WERI-Rb-1 (cell line): ENCODE measurements at regions not wholly inside any gene's neighbourhood (a gene's known extent, or its start where the extent isn't known, plus 50 kb on each side); places are given as distances from the start of the nearest gene placed in this dataset.

ENCODE experiments used
- DNase-seq: peaks from one replicate; pipeline ENCODE4 v3.0.0-alpha.2; 2020
- H3K27ac ChIP-seq: fragments of 250-450 bp; sonication (Bioruptor Pico); 2 replicates; pipeline ENCODE4 v1.5.1; 2020; ENCODE audit warnings: mild to moderate bottlenecking, moderate library complexity
- H3K27me3 ChIP-seq: fragments of 250-450 bp; sonication (Bioruptor Pico); 2 replicates; pipeline ENCODE4 v1.5.1; 2021; ENCODE audit warnings: mild to moderate bottlenecking, low read depth, moderate library complexity; ENCODE audit not compliant: insufficient read depth, severe bottlenecking
- H3K36me3 ChIP-seq: fragments of 250-450 bp; sonication (Bioruptor Pico); 2 replicates; pipeline ENCODE4 v1.5.1; 2020; ENCODE audit warnings: mild to moderate bottlenecking, moderate library complexity
- H3K4me3 ChIP-seq: 2 replicates; pipeline ENCODE4 v1.5.1; 2011; ENCODE audit warnings: low read depth, mild to moderate bottlenecking, control low read depth, low read length
- H3K9me3 ChIP-seq: fragments of 250-450 bp; sonication (Bioruptor Pico); 2 replicates; pipeline ENCODE4 v1.5.1; 2021; ENCODE audit warnings: mild to moderate bottlenecking, moderate library complexity; ENCODE audit not compliant: severe bottlenecking
- CTCF ChIP-seq: IDR thresholded peaks from 2 replicates; pipeline ENCODE4 v1.5.1; 2011; ENCODE audit warnings: low read depth, mild to moderate bottlenecking, control low read depth, inconsistent platforms, low read length

GRCh38 chr12:4178424-4179170, 95.0 kb upstream of the CCND2 start:
- no peak for DNase-seq
- Histone ChIP-seq H3K27me3 (peaks cover 10% of the 10 kb centered on the region), H3K36me3 (no peaks in the 10 kb centered on the region), H3K27ac (no peak overlapping the region), H3K9me3 (no peaks in the 10 kb centered on the region), H3K4me3 (no peak overlapping the region)
- no peak for TF ChIP-seq CTCF

GRCh38 chr12:4177262-4177661, 96.3 kb upstream of the CCND2 start:
- DNase-seq = no peak
- Histone ChIP-seq H3K9me3 (no peaks in the 10 kb centered on the region), H3K4me3 (no peak overlapping the region), H3K36me3 (no peaks in the 10 kb centered on the region), H3K27me3 (peaks cover 5% of the 10 kb centered on the region), H3K27ac (no peak overlapping the region)
- no peak for TF ChIP-seq CTCF

- Histone ChIP-seq H3K27ac (no peak overlapping the region), H3K9me3 (no peaks in the 10 kb centered on the region), H3K4me3 (no peak overlapping the region), H3K27me3 (peaks cover 5% of the 10 kb centered on the region), H3K36me3 (no peaks in the 10 kb centered on the region)
- no peak for DNase-seq
- TF ChIP-seq CTCF = no peak
Observed at GRCh38 chr12:4176168-4176567, 97.4 kb upstream of the CCND2 start.

GRCh38 chr12:4174417-4174816, 99.1 kb upstream of the CCND2 start:
- H3K27ac ChIP-seq = no peak overlapping the region
- no peaks in the 10 kb centered on the region for H3K9me3 ChIP-seq
- TF ChIP-seq CTCF = no peak
- peaks cover 7% of the 10 kb centered on the region for H3K27me3 ChIP-seq
- DNase-seq = no peak
- no peaks in the 10 kb centered on the region for H3K36me3 ChIP-seq
- no peak overlapping the region for H3K4me3 ChIP-seq

GRCh38 chr12:4172999-4173398, 100.6 kb upstream of the CCND2 start:
- H3K27me3 ChIP-seq = peaks cover 10% of the 10 kb centered on the region
- no peak overlapping the region for H3K4me3 ChIP-seq
- no peaks in the 10 kb centered on the region for H3K9me3 ChIP-seq
- TF ChIP-seq CTCF = no peak
- DNase-seq = no peak
- H3K36me3 ChIP-seq = no peaks in the 10 kb centered on the region
- H3K27ac ChIP-seq = no peak overlapping the region

GRCh38 chr12:4171742-4172141, 101.8 kb upstream of the CCND2 start:
- no peaks in the 10 kb centered on the region for H3K9me3 ChIP-seq
- no peak for TF ChIP-seq CTCF
- H3K27me3 ChIP-seq = peaks cover 11% of the 10 kb centered on the region
- H3K27ac ChIP-seq = no peak overlapping the region
- no peak overlapping the region for H3K4me3 ChIP-seq
- DNase-seq = no peak
- H3K36me3 ChIP-seq = no peaks in the 10 kb centered on the region
